Body of pancreas (tissue), 4 donors: ENCODE measurements at regions not wholly inside any gene's neighbourhood (a gene's known extent, or its start where the extent isn't known, plus 50 kb on each side); places are given as distances from the start of the nearest gene placed in this dataset.

Experiments used
- ATAC-seq: fragments of 150-250 bp; one replicate; pipeline ENCODE4 v1.9.1; 2016
- DNase-seq, 4 donors: peaks; one replicate each; pipeline ENCODE4 v3.0.0-alpha.2; 2019
- H3K27ac ChIP-seq, 4 donors: fragments of 200-600 bp; sonication (generic); 1 replicate in 3 of 4; 2 replicates in 1 of 4; pipeline versions ENCODE4 v1.5.1 to v1.6.1; 2016 to 2019; ENCODE audit warnings: mild to moderate bottlenecking in 1 of 4, mixed read lengths in 1 of 4, moderate library complexity in 1 of 4
- H3K27me3 ChIP-seq, 2 donors: fragments of 200-600 bp; sonication (generic); one replicate each; pipeline ENCODE4 v1.6.0; 2016; ENCODE audit warnings: mild to moderate bottlenecking in 1 of 2
- H3K36me3 ChIP-seq, 2 donors: fragments of 200-600 bp; sonication (generic); replicated peaks in 1 of 2; 2 replicates each; pipeline ENCODE4 v1.5.1; 2016; ENCODE audit warnings: low read depth in 2 of 2; ENCODE audit not compliant: insufficient read depth in 1 of 2
- H3K4me1 ChIP-seq: fragments of 200-600 bp; sonication (generic); one replicate; pipeline ENCODE4 v1.6.0; 2016
- H3K4me3 ChIP-seq, 2 donors: fragments of 200-600 bp; sonication (generic); 1 replicate in 1 of 2; 2 replicates in 1 of 2; pipeline ENCODE4 v1.5.1; 2016 to 2019
- H3K9me3 ChIP-seq, 3 donors: fragments of 200-600 bp; sonication (generic); 1 replicate in 2 of 3; 2 replicates in 1 of 3; pipeline ENCODE4 v1.5.1; 2016
- CTCF ChIP-seq, 7 experiments: fragments of 450-650 bp in 4 of 7; fragments of 200-600 bp in 3 of 7; sonication (generic) in 3 of 7; IDR thresholded peaks; one replicate each; pipeline ENCODE4 v1.5.1; 2016 to 2019; ENCODE audit warnings: antibody characterized with exemption in 7 of 7
- POLR2A ChIP-seq, 3 donors: fragments of 450-650 bp; IDR thresholded peaks; one replicate each; pipeline ENCODE4 v1.6.1; 2016; ENCODE audit warnings: antibody characterized with exemption in 3 of 3, mild to moderate bottlenecking in 2 of 3
- WGBS, 2 donors: methylation state at CpG; one replicate each; pipeline ENCODE4 v1.1.5; 2017; 5-methylcytosine and 5-hydroxymethylcytosine counted together
- intact Hi-C: fragments of 100-400 bp; cut with DNase I; formaldehyde crosslinking; loops from one replicate; pipeline ENCODE4 v1.15.1; 2023

GRCh38 chr15:70395164-70395563 lies 297.4 kb upstream of the TLE3 start:
- no peak overlapping the region for H3K4me3 ChIP-seq
- H3K27me3 ChIP-seq = no peaks in the 10 kb centered on the region
- no peaks in the 10 kb centered on the region for H3K36me3 ChIP-seq
- DNase-seq (no peak), ATAC-seq (no peak)
- TF ChIP-seq POLR2A (IDR thresholded peaks at IDR 0.05) = no peak
- no peak for TF ChIP-seq CTCF (IDR thresholded peaks at IDR 0.05)
- H3K4me1 ChIP-seq = peaks cover 9% of the 10 kb centered on the region
- intact Hi-C loops = no loop called here
- H3K9me3 ChIP-seq = no peaks in the 10 kb centered on the region
- 78 to 81% methylated on average over 9 to 11 of the region's 11 CpGs for WGBS, 2 donors
- H3K27ac ChIP-seq = no peak overlapping the region

- ATAC-seq = no peak
- H3K4me3 ChIP-seq = no peak overlapping the region
Observed at GRCh38 chr15:70390723-70391122, 293.0 kb upstream of the TLE3 start.

GRCh38 chr15:70387993-70388392 lies 290.3 kb upstream of the TLE3 start:
- no peaks in the 10 kb centered on the region for H3K4me1 ChIP-seq
- no peaks in the 10 kb centered on the region for H3K27me3 ChIP-seq
- H3K9me3 ChIP-seq = no peaks in the 10 kb centered on the region
- 90 to 98% methylated on average over 2 of the region's 2 CpGs for WGBS, 2 donors
- H3K4me3 ChIP-seq = no peak overlapping the region
- DNase-seq = no peak
- no peak for ATAC-seq
- intact Hi-C loops = no loop called here
- no peaks in the 10 kb centered on the region for H3K36me3 ChIP-seq
- no peak for TF ChIP-seq POLR2A (IDR thresholded peaks at IDR 0.05)
- no peak for TF ChIP-seq CTCF (IDR thresholded peaks at IDR 0.05)
- H3K27ac ChIP-seq = no peak overlapping the region

More at GRCh38 chr15:70390723-70391122, 293.0 kb upstream of the TLE3 start:
- Histone ChIP-seq H3K36me3 (no peaks in the 10 kb centered on the region), H3K9me3 (no peaks in the 10 kb centered on the region), H3K27me3 (no peaks in the 10 kb centered on the region), H3K27ac (no peak overlapping the region), H3K4me1 (no peaks in the 10 kb centered on the region)
- intact Hi-C loops = no loop called here
- TF ChIP-seq CTCF (IDR thresholded peaks at IDR 0.05) (no peak), POLR2A (IDR thresholded peaks at IDR 0.05) (no peak)
- DNase-seq = no peak

GRCh38 chr15:70387081-70387480 lies 289.4 kb upstream of the TLE3 start:
- WGBS, 2 donors = 96% methylated on average over 7 to 9 of the region's 9 CpGs
- no peaks in the 10 kb centered on the region for H3K4me1 ChIP-seq
- no peak for DNase-seq
- H3K36me3 ChIP-seq = no peaks in the 10 kb centered on the region
- no peak overlapping the region for H3K4me3 ChIP-seq
- no peak overlapping the region for H3K27ac ChIP-seq
- H3K9me3 ChIP-seq = no peaks in the 10 kb centered on the region
- TF ChIP-seq POLR2A (IDR thresholded peaks at IDR 0.05) (no peak), CTCF (IDR thresholded peaks at IDR 0.05) (no peak)
- intact Hi-C loops = no loop called here
- no peaks in the 10 kb centered on the region for H3K27me3 ChIP-seq
- ATAC-seq = no peak

- intact Hi-C loops = no loop called here
- H3K27me3 ChIP-seq = no peaks in the 10 kb centered on the region
- no peak overlapping the region for H3K27ac ChIP-seq
- H3K4me3 ChIP-seq = no peak overlapping the region
- 93 to 97% methylated on average over 6 to 8 of the region's 8 CpGs for WGBS, 2 donors
- no peaks in the 10 kb centered on the region for H3K36me3 ChIP-seq
- H3K4me1 ChIP-seq = no peaks in the 10 kb centered on the region
- TF ChIP-seq CTCF (IDR thresholded peaks at IDR 0.05) (no peak), POLR2A (IDR thresholded peaks at IDR 0.05) (no peak)
- no peak for ATAC-seq
- no peaks in the 10 kb centered on the region for H3K9me3 ChIP-seq
- no peak for DNase-seq
Observed at GRCh38 chr15:70385711-70386110, 288.0 kb upstream of the TLE3 start.
